GM21529 (cell line): ENCODE measurements at regions not wholly inside any gene's neighbourhood (a gene's known extent, or its start where the extent isn't known, plus 50 kb on each side); places are given as distances from the start of the nearest gene placed in this dataset.
"Not testable (repeated sequence)": the region's sequence is repeated elsewhere in the genome, so short reads cannot be mapped to it uniquely, and the experiment has no call there.

Source experiments
- ATAC-seq: cut with Tn5 transposase; IDR thresholded peaks from one replicate; pipeline ENCODE4 v1.9.1; 2021; ENCODE audit not compliant: unreplicated experiment

DNA sequence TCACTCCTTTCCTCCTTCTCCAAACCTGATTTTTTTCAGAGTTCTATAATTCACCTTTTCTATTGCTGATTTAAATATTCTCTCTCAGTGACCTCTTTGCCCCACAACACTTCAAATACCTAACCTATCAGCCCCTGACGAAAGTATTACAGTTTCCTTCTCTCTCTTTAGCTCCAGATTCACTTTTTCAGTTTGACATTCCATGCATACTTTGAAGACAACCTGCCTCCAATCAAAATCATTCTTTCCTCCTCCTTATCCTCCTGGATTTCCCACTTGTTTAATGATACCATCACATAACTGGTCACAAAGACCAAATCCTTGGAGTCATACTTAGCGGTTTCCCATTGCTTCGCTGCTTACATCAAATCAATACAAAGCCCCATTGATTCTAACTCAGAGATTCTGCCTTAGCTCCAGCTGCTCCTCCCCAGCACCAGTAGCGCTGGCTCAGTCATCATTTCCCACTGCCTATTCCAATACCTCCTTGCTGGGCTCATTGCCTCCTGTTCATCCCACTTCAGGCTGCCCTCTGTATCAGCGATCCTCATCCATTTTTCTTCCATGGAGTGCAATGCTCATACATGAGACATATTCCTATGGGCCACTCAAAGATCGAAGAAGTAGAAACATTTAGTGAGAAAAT is 240.1 kb downstream of the ZNF92 start:
- not testable (repeated sequence) for ATAC-seq

DNA sequence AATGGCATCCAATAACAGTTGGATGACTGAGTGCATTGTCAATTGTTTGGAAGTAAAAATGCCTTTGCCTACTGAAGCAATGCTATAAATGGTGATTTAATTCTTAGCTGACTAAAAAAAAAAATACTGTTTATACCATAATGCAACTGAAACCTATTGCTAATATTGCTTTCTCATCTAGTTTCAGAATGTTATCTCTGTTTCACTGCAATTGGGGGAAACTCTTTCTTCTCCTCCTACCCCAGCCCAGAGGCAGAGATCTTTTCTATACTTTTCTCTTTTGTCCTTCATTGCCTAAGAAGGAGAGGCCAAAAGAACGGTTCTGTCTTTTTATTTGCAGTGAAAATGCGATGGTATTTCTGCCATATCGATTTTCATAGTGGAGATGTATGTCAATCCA is 242.5 kb downstream of the ZNF92 start:
- ATAC-seq, result not testable (repeated sequence)

DNA sequence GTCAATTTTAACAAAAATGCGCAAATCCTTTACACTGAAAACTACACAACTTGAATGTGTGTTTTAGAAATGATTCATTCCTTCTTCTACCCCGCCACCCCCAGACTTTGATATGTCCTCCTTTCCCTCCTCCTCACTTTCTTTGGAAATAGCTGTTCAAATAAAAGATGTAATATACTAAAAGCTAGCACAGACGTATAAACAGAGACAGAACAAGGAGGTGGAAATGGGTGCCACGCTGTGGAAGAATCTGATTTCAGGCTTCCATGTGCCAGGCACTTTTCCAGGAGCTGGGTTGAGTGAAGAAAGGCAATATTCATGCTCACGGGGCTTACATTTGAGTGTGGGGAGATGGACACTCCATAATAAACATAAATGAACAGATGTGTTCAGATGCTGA is 246.6 kb downstream of the ZNF92 start:
- not testable (repeated sequence) for ATAC-seq

DNA sequence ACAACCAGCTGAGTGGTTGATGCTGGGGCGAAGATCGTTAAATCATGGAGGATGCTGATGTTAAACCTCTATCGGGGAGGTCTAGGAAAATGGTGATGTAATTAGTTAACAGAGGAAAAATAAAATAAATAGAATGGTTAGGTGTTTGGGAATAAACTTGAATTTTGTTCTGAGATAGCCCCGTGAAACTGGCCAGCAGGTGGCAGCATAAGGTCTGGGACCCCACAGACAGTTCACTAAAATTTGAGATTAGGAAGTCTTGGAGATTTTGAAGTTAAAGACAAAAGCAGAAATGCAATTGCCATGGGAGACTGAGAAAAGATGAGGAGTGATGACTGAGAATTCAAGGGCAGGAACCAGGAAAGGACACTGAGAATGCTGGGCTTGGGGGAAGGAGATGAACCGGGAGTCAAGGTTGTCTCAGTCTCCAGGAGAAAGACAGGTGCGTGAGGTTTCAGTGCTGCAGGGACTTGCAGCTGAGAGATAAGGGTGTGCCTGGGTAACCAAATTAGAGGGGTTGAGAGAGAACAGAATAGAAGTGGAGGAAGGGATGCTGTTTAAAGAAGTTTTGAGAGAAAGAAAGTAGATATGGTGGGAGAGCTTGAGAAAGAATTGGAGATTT is 248.0 kb downstream of the ZNF92 start:
- not testable (repeated sequence) for ATAC-seq

DNA sequence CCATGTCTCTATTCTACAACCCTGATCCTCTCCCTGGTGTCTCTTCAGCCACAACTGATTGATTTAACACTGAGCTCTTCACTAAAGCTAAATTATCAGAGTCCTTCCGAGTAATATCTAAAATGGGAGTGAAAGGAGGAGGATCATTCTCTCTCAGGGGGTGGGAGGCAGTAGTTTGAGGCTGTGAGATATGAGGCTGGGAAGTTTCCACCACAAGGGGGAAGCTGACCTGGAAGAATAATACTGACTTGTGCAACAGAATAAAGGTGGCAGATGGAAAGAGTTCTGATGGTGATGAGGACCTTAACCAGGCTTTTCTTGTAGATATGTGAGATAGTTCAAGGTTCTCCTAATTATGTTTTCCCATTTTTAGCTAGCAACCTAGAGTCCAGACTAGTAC is 241.6 kb upstream of the VKORC1L1 start:
- not testable (repeated sequence) for ATAC-seq

DNA sequence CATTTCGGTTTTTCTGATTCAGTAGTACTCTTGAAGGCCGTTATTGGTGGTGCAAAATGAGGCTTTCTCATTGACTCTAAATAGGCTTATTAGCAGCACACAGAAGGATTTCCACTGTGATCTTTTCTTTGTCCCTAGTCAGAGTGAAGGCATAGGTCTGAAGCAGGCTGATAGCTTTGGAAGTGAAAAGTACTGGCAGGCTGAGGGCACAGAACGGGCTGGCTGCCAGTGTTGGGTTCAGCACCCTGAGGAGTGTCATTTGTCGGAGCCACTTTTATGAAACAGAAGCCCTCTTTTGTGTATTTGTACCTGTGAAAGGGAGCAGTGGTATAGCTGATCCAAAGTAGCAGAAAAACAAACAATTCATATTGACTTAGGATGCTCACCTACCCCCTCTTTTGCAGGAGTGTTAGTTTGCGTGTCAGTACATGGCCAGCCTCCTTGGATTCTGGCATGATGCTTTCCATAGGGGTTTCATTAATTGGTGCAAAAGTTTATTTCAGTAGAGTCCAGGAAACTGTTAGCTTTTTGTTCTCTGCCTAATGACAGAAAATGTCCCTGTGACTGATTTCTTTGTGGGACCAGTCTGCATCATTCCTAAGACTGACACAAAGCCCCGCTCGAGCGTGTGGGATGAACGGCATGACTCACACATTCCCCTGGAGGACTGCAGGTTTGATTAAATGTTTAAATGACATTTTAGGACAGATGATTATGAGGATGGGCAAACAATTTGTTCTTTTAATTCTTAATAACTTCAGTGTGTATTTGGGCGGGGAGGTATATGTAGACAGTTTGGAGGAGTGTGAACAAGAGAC is 239.1 kb upstream of the VKORC1L1 start:
- not testable (repeated sequence) for ATAC-seq

DNA sequence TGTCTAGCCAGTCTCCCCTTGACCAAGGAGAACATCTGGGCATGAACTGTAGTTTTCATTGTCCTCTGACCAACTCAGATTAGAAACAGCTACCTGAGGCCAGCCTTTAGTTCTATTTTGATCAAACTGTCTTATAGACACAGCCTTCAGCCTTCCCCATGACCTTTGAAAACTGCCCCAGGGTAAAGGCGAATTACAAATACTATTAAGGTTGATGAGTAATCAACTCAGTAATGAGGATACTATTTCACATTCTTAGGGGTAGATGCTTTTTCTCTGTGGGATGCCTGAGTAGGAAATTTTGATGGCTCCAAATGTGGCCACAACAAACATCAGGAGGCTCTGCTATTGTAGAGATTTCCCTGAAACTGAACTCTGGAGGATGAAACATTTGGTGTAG is 234.0 kb upstream of the VKORC1L1 start:
- not testable (repeated sequence) for ATAC-seq

DNA sequence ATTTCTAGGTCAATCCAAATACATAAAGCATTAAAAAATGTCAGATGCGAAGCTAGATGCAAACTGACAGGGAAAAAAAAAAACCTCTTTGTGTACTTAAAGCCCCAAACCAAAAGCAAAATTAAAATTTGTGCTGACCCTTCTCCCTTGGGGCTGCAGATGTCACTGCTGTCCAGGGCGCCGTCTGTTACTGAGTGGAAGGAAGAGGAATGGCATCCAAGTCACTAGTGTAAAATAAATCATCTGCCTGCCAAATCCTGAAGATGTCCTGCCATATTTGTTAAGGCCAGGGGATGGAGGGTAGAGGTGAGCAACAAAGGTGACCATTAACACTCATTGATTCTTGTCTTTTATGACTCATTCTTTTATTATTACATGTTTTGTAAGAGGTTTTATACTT is 233.2 kb upstream of the VKORC1L1 start:
- ATAC-seq, result not testable (repeated sequence)

DNA sequence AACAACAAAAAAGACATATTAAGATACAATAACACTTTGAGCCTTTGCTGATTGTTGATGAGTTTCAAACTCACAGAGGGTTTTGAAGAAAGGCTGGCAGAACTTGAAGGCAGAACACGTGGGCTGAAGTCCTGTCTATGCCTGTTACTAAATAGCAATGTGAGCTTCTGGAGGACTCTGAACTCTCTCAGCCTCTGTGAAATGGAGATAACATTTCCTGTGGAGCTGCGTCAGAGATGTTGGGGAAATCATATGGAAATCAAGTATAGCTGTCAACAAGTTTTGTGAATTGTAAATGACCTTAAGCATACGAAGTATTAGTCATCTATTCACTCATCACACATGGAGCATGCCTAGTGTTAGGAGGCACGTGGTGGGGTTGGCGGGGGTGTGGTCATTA is 229.4 kb upstream of the VKORC1L1 start:
- ATAC-seq, result not testable (repeated sequence)

DNA sequence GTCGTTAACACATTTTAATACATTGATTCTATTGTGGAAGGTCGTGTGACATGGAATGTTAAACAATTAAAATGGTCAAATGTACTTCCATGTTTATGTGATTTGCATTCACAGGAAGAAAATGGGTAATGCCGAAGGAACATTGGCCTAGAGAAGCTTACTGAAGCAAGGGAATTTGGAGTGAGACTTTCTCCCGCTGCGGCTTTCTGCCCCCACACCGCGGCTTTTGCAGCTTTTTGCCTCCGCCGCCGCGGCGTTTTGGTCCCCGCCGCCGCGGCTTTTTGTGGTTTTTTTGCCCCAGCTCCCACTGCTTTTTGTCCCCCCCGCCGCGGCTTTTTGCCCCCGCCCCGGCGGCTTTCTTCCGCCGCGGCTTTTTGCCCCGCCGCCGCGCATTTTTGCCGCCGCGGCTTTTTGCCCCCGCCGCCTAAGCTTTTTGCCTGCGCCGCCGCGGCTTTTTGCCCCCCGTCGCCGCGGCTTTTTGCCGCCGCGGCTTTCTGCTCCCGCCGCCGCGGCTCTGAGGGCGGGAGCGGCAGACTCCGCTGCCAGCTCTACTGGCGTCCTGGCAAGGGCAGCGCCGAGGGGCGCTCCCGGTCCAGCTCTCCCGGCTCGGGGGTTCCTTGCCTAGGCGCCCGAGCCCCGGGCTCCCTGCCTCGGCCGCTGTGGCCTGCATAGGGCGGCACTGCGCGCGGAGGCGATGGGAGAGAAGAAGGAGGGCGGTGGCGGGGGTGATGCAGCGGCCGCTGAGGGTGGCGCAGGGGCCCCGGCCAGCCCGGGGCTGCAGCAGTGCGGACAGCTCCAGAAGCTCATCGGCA is 225.5 kb upstream of the VKORC1L1 start:
- ATAC-seq, result not testable (repeated sequence)

DNA sequence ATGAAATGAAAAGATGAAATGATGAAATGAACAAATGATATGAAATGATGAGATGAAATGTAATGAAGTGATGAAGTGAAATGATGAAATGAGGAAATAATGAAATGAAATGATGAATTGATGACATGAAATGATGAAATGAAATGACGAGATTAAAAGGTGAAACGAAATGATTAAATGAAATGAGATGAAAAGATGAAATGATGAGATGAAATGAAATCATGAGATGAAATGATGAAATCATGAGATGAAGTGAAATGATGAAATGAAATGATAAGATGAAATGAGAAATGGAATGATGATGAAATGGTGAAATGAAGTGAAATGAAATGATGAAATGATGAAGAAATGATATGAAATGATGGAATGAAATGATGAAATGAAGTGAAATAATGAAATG is 221.7 kb upstream of the VKORC1L1 start:
- ATAC-seq, result not testable (repeated sequence)

DNA sequence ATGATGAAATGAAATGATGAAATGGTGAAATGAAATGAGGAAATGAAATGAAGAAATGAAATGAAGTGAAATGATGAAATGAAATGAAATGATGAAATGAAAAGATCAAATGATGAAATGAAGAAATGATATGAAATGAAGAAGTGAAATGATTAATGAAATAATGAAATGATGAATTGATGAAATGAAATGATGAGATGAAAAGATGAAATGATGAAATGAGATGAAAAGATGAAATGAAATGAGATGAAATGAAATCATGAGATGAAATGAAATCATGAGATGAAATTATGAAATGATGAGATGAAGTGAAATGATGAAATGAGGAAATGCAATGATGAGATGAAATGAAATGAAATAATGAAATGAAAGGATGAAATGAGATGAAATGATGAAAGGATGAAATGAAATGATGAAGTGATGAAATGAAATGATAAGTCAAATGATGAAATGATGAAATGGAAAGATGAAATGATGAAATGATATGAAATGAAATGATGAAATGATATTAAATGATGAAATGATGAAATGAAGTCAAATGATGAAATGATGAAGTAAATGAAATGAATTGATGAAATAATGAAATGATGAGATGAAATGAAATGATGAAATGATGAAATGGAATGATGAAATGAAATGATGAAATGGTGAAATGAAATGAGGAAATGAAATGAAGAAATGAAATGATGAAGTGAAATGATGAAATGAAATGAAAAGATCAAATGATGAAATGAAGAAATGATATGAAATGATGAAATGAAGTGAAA is 220.9 kb upstream of the VKORC1L1 start:
- not testable (repeated sequence) for ATAC-seq

DNA sequence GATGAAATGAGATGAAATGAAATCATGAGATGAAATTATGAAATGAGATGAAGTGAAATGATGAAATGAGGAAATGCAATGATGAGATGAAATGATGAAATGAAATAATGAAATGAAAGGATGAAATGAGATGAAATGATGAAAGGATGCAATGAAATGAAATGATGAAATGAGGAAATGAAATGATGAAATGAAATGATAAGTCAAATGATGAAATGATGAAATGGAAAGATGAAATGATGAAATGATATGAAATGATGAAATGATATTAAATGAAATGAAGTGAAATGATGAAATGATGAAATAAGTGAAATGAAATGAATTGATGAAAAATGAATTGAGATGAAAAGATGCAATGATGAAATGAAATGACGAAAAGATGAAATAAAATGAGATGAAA is 220.2 kb upstream of the VKORC1L1 start:
- ATAC-seq, result not testable (repeated sequence)

DNA sequence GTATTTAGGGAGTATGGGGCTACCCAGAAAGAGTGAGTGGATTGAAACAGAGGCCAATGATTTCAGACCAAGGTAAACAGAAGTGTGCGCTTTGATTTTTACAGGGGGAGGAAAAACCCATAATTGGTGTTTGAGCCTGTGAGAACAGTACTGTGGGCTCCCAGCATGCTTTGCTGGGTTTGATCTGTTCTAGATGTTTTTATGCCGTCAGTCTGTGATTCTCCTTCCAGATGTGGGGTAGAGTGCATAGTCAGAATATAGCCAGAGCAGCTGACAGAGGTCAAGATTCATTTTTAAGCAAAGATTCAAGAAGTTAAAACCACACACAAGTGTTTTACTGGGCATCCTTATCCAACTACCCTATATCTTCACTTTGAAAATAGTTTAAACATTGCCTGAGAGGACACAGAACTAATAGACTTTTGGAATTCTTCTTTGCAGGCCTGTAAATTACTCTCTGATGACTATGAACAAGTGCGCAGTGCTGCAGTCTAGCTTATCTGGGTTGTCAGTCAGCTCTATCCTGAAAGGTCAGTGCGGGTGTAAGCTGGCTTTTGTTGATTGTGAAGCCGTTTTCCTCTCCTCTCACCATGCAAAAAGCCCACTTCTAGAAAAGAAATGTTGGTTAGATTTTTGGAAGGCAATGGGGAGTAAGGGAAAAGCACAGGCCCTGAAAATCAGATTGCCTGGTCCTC is 216.2 kb upstream of the VKORC1L1 start:
- ATAC-seq, result not testable (repeated sequence)

DNA sequence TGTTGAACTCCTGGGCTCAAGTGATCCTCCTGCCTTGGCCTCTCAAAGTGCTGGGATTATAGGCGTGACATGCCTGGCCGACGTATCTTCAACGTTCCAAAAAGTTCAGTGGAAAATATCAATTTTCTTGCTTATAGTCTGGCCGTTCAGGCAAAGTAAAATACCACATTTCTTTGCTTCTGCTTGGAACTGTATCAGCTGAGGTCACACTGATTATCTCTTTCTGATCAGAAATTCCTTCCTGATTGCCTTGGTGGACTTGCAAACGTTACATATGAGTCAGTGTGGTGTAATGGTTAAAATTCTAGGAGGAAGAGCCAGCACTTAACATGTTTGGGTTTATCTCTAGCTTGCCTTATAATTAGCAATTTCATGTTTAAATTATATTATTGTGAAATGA is 189.5 kb upstream of the VKORC1L1 start:
- ATAC-seq, result not testable (repeated sequence)

DNA sequence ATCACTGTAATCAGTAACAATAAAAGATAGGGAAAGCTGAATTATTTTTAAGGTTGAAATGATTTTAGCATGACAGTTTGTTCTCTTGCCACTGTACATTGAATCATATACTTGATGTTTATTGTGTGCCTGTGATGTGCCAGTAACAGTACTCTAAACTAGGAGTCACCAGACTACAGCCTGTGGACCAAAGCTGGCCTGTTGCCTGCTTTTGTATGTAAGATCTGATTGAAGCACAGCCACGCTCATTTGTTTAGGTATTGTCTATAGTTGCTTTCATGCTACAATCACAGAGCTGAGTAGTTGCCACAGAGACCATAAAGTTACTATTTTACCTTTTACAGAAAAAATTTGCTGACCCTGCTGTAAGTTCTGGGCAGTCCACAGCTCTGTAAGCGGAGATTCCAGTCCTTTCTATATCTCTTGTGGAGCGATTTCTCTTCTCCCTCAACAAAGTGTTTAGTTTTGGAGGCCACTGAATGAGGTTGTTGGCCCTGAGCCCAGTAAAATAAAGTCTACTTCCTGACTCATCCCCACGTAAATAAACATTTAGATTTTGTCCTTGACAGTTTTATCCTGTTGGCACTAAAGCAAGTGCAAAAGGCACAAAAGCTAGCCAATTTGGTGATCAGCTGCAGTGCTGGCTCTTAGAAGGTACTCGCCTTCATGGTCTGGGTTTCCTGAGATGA is 173.7 kb upstream of the VKORC1L1 start:
- not testable (repeated sequence) for ATAC-seq

DNA sequence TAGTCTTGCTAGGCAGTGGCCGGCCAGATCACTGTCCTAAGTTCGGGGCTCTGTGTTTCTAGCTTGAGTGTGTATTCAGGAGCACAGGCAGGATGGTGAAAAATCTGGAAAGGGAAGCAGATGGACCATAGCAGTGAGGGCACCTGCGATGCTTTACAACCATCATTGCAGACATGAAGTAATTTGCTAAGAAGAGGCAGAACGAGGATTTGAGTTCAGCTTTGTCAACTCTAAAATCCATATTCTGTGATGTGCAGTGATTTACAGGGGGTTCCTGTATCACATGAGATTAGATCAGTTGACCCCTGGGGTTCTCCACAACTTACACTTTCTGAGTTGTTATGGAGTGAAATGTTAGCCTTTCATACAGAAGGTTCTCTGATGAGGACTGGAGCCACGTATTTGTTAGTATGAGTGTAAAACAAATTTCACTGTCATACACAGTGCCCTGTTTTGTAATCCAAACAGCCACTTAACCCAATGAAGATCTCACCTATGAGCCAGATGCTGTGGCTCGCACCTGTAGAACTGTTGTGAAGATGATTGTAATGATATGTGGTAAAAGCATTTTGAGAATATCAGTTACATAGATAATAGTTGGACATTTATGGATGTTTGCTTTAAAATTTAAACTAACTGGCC is 173.0 kb upstream of the VKORC1L1 start:
- not testable (repeated sequence) for ATAC-seq

DNA sequence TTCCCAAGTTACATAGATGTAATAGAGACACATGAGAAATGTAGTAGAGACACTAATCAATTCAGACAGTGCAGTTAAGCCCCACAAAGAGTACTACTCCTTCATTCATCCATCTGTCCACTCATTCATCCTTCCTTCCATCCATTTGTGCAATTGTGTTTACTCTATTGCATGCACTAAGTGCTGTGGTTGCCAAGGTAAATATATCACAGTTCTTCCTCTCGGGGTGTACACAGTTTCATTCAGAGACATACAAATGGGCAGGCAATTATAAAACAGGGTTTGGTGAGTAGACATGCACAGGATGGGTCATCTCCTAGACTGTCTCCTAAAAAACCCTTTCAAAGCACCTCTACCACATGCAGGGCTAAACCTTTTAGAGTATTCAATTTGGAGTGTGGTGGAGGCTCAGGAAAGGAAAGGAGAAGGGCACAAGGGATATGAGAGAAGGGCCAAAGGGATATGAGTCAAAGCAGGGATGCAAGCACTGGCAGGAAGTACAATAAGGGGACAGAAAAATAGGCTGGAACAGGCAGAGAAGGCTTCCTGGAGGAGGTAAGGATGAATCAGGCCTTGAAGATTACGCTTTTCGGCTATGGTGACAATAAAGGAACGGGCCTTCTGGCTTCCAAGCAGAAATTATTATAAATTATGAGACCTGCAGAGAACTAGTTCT is 153.6 kb upstream of the VKORC1L1 start:
- ATAC-seq, result not testable (repeated sequence)
